HepG2 (cell line): ENCODE measurements at regions not wholly inside any gene's neighbourhood (a gene's known extent, or its start where the extent isn't known, plus 50 kb on each side); places are given as distances from the start of the nearest gene placed in this dataset.

Experiments
- ATAC-seq: fragments of 200-7000 bp; cut with Tn5 transposase; 3 replicates; pipeline ENCODE4 v1.9.1; 2020; ENCODE audit warnings: mild to moderate bottlenecking, moderate library complexity
- BruUV-seq: library from RNA; stranded (reverse); fragments of 400-500 nt; replicated peaks from 2 replicates; lab custom pipeline; 2021; lab: Mats Ljungman, UMichigan
- CTCF ChIA-PET: fragments of 300-600 bp; formaldehyde crosslinking; extraction: SDS; loops from one replicate; lab custom pipeline; 2021; ENCODE audit warnings: low total read pairs, inconsistent platforms, low intra/inter-chr PET ratio; lab: Yijun Ruan, JAX
- POLR2A ChIA-PET: fragments of 350-600 bp; sonication (Branson Sonifier 250); formaldehyde crosslinking; loops from one replicate; lab custom pipeline; 2020; ENCODE audit warnings: antibody characterized with exemption, inconsistent platforms; lab: Yijun Ruan, JAX
- DNase-seq: peaks from one replicate; pipeline ENCODE4 v3.0.0-alpha.2; 2015; ENCODE audit warnings: low spot score
- FAIRE-seq: peaks from 3 replicates; lab custom pipeline; 2011; peaks lifted over from hg19 to GRCh38; lab: Jason Lieb, UNC
- H2AFZ ChIP-seq: one replicate; pipeline ENCODE4 v1.6.1; 2011; ENCODE audit warnings: low read length, inconsistent platforms
- H3K27ac ChIP-seq: fragments of 300-600 bp; 3 replicates; pipeline ENCODE4 v1.8.0; 2011; ENCODE audit warnings: mixed run types, mild to moderate bottlenecking, mixed read lengths, low read length, inconsistent platforms; ENCODE audit not compliant: insufficient read depth; ENCODE audit errors: extremely low read length
- H3K27me3 ChIP-seq, 2 experiments: fragments of 200-600 bp in 1 of 2; 2 replicates in 1 of 2; 3 replicates in 1 of 2; pipeline versions ENCODE4 v1.6.0 to v1.8.0; 2011; ENCODE audit warnings: low read length in 2 of 2, mild to moderate bottlenecking in 2 of 2, moderate library complexity in 2 of 2, inconsistent platforms in 1 of 2; ENCODE audit not compliant: insufficient read depth in 2 of 2, control insufficient read depth in 1 of 2
- H3K36me3 ChIP-seq, 2 experiments: fragments of 200-600 bp in 1 of 2; replicated peaks in 1 of 2; 2 replicates in 1 of 2; 3 replicates in 1 of 2; pipeline versions ENCODE4 v1.5.1 to v1.8.0; 2011; ENCODE audit warnings: low read length in 2 of 2, inconsistent platforms in 1 of 2; ENCODE audit not compliant: insufficient read depth in 2 of 2, control insufficient read depth in 1 of 2
- H3K4me1 ChIP-seq: 2 replicates; pipeline ENCODE4 v1.5.1; 2012; ENCODE audit warnings: low read length, inconsistent platforms; ENCODE audit not compliant: insufficient read depth
- H3K4me2 ChIP-seq: 2 replicates; pipeline ENCODE4 v1.6.0; 2011; ENCODE audit warnings: low read depth, low read length, inconsistent platforms
- H3K4me3 ChIP-seq, 3 experiments: fragments of 200-600 bp in 1 of 3; sonication (generic), shearing (Covaris generic) in 1 of 3; replicated peaks in 1 of 3; 2 replicates each; pipeline ENCODE4 v1.5.1; 2011 to 2016; ENCODE audit warnings: low read length in 3 of 3, inconsistent platforms in 2 of 3, low read depth in 2 of 3, mild to moderate bottlenecking in 2 of 3, control low read depth in 1 of 3, mixed read lengths in 1 of 3; ENCODE audit not compliant: insufficient read depth in 1 of 3
- H3K79me2 ChIP-seq: one replicate; pipeline ENCODE4 v1.6.1; 2011; ENCODE audit warnings: low read length, inconsistent platforms; ENCODE audit not compliant: insufficient read depth
- H3K9ac ChIP-seq: 2 replicates; pipeline ENCODE4 v1.6.0; 2011; ENCODE audit warnings: mild to moderate bottlenecking, low read depth, low read length, inconsistent platforms; ENCODE audit not compliant: insufficient read depth
- H3K9me3 ChIP-seq: 2 replicates; pipeline ENCODE4 v1.5.1; 2012; ENCODE audit warnings: mild to moderate bottlenecking, low read length
- H4K20me1 ChIP-seq: 2 replicates; pipeline ENCODE4 v1.6.0; 2011; ENCODE audit warnings: inconsistent platforms, mild to moderate bottlenecking, low read length, moderate library complexity; ENCODE audit not compliant: insufficient read depth
- CERS6 ChIP-seq: sonication (generic); formaldehyde crosslinking; IDR thresholded peaks from 2 replicates; pipeline ENCODE4 v1.5.0; 2020; ENCODE audit warnings: missing genetic modification reagents
- DZIP1 ChIP-seq: sonication (generic); formaldehyde crosslinking; IDR thresholded peaks from 2 replicates; pipeline ENCODE4 v1.5.0; 2020; ENCODE audit warnings: mild to moderate bottlenecking, missing genetic modification reagents
- HDAC2 ChIP-seq: sonication (generic); formaldehyde crosslinking; IDR thresholded peaks from 2 replicates; pipeline ENCODE4 v1.4.0; 2020; ENCODE audit warnings: missing genetic modification reagents
- KLF6 ChIP-seq: IDR thresholded peaks from 2 replicates; pipeline ENCODE4 v1.8.0; 2016; ENCODE audit warnings: missing biosample characterization, missing genetic modification reagents
- NCOA1 ChIP-seq: sonication (generic); formaldehyde crosslinking; IDR thresholded peaks from 2 replicates; pipeline ENCODE4 v1.9.0; 2021; ENCODE audit warnings: missing genetic modification reagents
- POLR2G ChIP-seq: fragments of 200-400 bp; formaldehyde crosslinking; IDR thresholded peaks from 2 replicates; pipeline ENCODE4 v1.6.1; 2018; ENCODE audit warnings: mild to moderate bottlenecking, low read depth, low read length, moderate library complexity
- RFXAP ChIP-seq: sonication (generic); formaldehyde crosslinking; IDR thresholded peaks from 2 replicates; pipeline ENCODE4 v1.4.0; 2020; ENCODE audit warnings: missing genetic modification reagents, borderline replicate concordance
- SOX5 ChIP-seq: IDR thresholded peaks from 2 replicates; pipeline ENCODE4 v1.6.1; 2016; ENCODE audit warnings: borderline replicate concordance
- SRSF1 ChIP-seq: fragments of 200-400 bp; formaldehyde crosslinking; optimal IDR thresholded peaks from 2 replicates; pipeline ENCODE3; 2017; ENCODE audit warnings: mild to moderate bottlenecking, low read depth, low read length, moderate library complexity
- YY1 ChIP-seq: IDR thresholded peaks from 2 replicates; pipeline ENCODE4 v1.6.1; 2011; ENCODE audit warnings: low read length, low read depth, moderate library complexity, mild to moderate bottlenecking; ENCODE audit not compliant: insufficient read depth, insufficient replicate concordance
- ZNF276 ChIP-seq: sonication (generic); formaldehyde crosslinking; IDR thresholded peaks from 2 replicates; pipeline ENCODE4 v1.4.0; 2020; ENCODE audit warnings: mild to moderate bottlenecking, low read depth, missing genetic modification reagents
- ZNF296 ChIP-seq: sonication (generic); formaldehyde crosslinking; conservative IDR thresholded peaks from 2 replicates; pipeline ENCODE4 v1.5.0; 2020; ENCODE audit warnings: mild to moderate bottlenecking, missing genetic modification reagents
- ZNF547 ChIP-seq: sonication (generic); formaldehyde crosslinking; IDR thresholded peaks from 2 replicates; pipeline ENCODE4 v1.5.1; 2020; ENCODE audit warnings: mild to moderate bottlenecking, missing genetic modification reagents
- WGBS: methylation state at CpG from one replicate; pipeline ENCODE4 v1.1.6; 2017; ENCODE audit warnings: low lambda C conversion rate; 5-methylcytosine and 5-hydroxymethylcytosine counted together
- in situ Hi-C: cut with HindIII; loops from 2 replicates; pipeline ENCODE4 v1.10.0; 2017; ENCODE audit warnings: low pct_unique_long_range_greater_than_20kb; ENCODE audit not compliant: extremely low pct_ligation_motif_present
- intact Hi-C: fragments of 100-400 bp; cut with micrococcal nuclease; formaldehyde crosslinking; loops from one replicate; pipeline ENCODE4 v1.10.0; 2022; ENCODE audit not compliant: unreplicated experiment

- CTCF ChIA-PET = no interaction called here
- H3K9me3 ChIP-seq = no peaks in the 10 kb centered on the region
- H3K27ac ChIP-seq = no peak overlapping the region
- intact Hi-C loops (no loop called here), in situ Hi-C loops (no loop called here)
- 70% methylated on average over 8 of the region's 13 CpGs for WGBS
- no peak overlapping the region for H3K4me2 ChIP-seq
- H3K79me2 ChIP-seq = no peaks in the 10 kb centered on the region
- no peak for DNase-seq
- peaks cover 13% of the 10 kb centered on the region for H3K4me1 ChIP-seq
- H3K36me3 ChIP-seq = no peaks in the 10 kb centered on the region
- FAIRE-seq = no peak
- no peak for ATAC-seq
- H3K4me3 ChIP-seq = no peak overlapping the region
- H4K20me1 ChIP-seq = no peaks in the 10 kb centered on the region
- H3K27me3 ChIP-seq = no peaks in the 10 kb centered on the region
- POLR2A ChIA-PET = no interaction called here
- TF ChIP-seq NCOA1 (CRISPR knock-in tag) = no peak
- TF ChIP-seq SOX5 (CRISPR knock-in tag) = no peak
- TF ChIP-seq CERS6 = no peak
- TF ChIP-seq ZNF547 (CRISPR knock-in tag) = no peak
- TF ChIP-seq ZNF296 (CRISPR knock-in tag) = no peak
- no peak for TF ChIP-seq HDAC2 (CRISPR knock-in tag)
- no peak for TF ChIP-seq ZNF276
- TF ChIP-seq KLF6 (CRISPR knock-in tag) = no peak
- TF ChIP-seq DZIP1 (CRISPR knock-in tag) = no peak
- no peak for TF ChIP-seq SRSF1
- TF ChIP-seq RFXAP = no peak
- no peak for TF ChIP-seq YY1
- TF ChIP-seq POLR2G = no peak
- no TSS peak for BruUV-seq
- no peak overlapping the region for H2AFZ ChIP-seq
- H3K9ac ChIP-seq = no peak overlapping the region
Observed at GRCh38 chr18:69328086-69328485, 72.6 kb upstream of the DOK6 start.
